ENCODE measurements at regions not wholly inside any gene's neighbourhood (a gene's known extent, or its start where the extent isn't known, plus 50 kb on each side); places are given as distances from the start of the nearest gene placed in this dataset.

- Histone ChIP-seq H3K9me3 (ENCODE audit: insufficient read depth, low read length, severe bottlenecking) (no peaks in the 10 kb centered on the region), H3K4me2 (ENCODE audit: insufficient read depth, low read length) (no peak overlapping the region), H3K9ac (ENCODE audit: low read depth, low read length) (no peak overlapping the region), H2AFZ (ENCODE audit: low read depth, low read length) (no peak overlapping the region), H4K20me1 (ENCODE audit: insufficient read depth, low read length) (no peaks in the 10 kb centered on the region), H3K4me1 (ENCODE audit: insufficient read depth, low read length) (no peaks in the 10 kb centered on the region), H3K4me3 (ENCODE audit: low read depth in 1 of 2, low read length in 2 of 2) (no peak overlapping the region), H3K27ac (ENCODE audit: low read length) (no peak overlapping the region), H3K36me3 (ENCODE audit: insufficient read depth, low read length) (no peaks in the 10 kb centered on the region), H3K79me2 (ENCODE audit: insufficient read depth, low read length) (no peaks in the 10 kb centered on the region), H3K27me3 (ENCODE audit: insufficient read depth, low read length, poor library complexity) (no peaks in the 10 kb centered on the region)
- ATAC-seq (ENCODE audit: insufficient read depth, low read depth) (no peak), DNase-seq (no peak)
- TF ChIP-seq, protein P1, sequence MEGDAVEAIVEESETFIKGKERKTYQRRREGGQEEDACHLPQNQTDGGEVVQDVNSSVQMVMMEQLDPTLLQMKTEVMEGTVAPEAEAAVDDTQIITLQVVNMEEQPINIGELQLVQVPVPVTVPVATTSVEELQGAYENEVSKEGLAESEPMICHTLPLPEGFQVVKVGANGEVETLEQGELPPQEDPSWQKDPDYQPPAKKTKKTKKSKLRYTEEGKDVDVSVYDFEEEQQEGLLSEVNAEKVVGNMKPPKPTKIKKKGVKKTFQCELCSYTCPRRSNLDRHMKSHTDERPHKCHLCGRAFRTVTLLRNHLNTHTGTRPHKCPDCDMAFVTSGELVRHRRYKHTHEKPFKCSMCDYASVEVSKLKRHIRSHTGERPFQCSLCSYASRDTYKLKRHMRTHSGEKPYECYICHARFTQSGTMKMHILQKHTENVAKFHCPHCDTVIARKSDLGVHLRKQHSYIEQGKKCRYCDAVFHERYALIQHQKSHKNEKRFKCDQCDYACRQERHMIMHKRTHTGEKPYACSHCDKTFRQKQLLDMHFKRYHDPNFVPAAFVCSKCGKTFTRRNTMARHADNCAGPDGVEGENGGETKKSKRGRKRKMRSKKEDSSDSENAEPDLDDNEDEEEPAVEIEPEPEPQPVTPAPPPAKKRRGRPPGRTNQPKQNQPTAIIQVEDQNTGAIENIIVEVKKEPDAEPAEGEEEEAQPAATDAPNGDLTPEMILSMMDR (IDR thresholded peaks at IDR 0.05; ENCODE audit: borderline replicate concordance, extremely low read depth, low read length, poor library complexity, severe bottlenecking), result no peak
- TF ChIP-seq EZH2 (IDR thresholded peaks at IDR 0.05; ENCODE audit: borderline replicate concordance, low read depth, low read length, severe bottlenecking), result no peak
Measured at GRCh38 chr7:13333371-13333770, 645.9 kb downstream of the ARL4A start.

GRCh38 chr7:13336227-13336626 is 648.8 kb downstream of the ARL4A start:
- H3K4me3 ChIP-seq (ENCODE audit: low read depth in 1 of 2, low read length in 2 of 2), result no peak overlapping the region
- no peaks in the 10 kb centered on the region for H3K4me1 ChIP-seq (ENCODE audit: insufficient read depth, low read length)
- no peak overlapping the region for H2AFZ ChIP-seq (ENCODE audit: low read depth, low read length)
- ATAC-seq (ENCODE audit: insufficient read depth, low read depth) (no peak), DNase-seq (no peak)
- no peaks in the 10 kb centered on the region for H3K36me3 ChIP-seq (ENCODE audit: insufficient read depth, low read length)
- no peaks in the 10 kb centered on the region for H3K9me3 ChIP-seq (ENCODE audit: insufficient read depth, low read length, severe bottlenecking)
- no peak for TF ChIP-seq EZH2 (IDR thresholded peaks at IDR 0.05; ENCODE audit: borderline replicate concordance, low read depth, low read length, severe bottlenecking)
- TF ChIP-seq, protein P1 (IDR thresholded peaks at IDR 0.05; ENCODE audit: borderline replicate concordance, extremely low read depth, low read length, poor library complexity, severe bottlenecking), result no peak
- no peaks in the 10 kb centered on the region for H3K79me2 ChIP-seq (ENCODE audit: insufficient read depth, low read length)
- no peaks in the 10 kb centered on the region for H4K20me1 ChIP-seq (ENCODE audit: insufficient read depth, low read length)
- H3K9ac ChIP-seq (ENCODE audit: low read depth, low read length), result no peak overlapping the region
- no peak overlapping the region for H3K27ac ChIP-seq (ENCODE audit: low read length)
- no peaks in the 10 kb centered on the region for H3K27me3 ChIP-seq (ENCODE audit: insufficient read depth, low read length, poor library complexity)
- no peak overlapping the region for H3K4me2 ChIP-seq (ENCODE audit: insufficient read depth, low read length)

DNA sequence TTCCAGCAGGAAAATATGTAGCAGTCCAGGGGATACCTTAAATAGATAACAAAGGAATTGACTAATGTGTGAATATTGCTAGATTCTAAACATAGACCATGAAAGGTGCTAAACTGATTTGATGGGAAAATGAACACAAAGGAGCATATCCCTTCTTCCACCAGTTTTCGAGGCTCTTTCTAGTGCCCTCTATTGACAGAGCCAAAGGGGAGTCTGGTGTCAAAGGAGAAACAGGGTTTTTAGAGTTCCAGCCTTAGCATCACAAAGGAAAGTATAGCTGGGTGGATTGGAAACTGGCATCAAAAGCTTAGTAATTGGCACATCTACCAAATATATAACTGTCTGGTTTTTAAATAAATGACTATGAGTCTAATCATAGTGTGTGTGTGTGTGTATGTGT is 636.8 kb downstream of the ETV1 start:
- TF ChIP-seq, protein P1 (IDR thresholded peaks at IDR 0.05; ENCODE audit: borderline replicate concordance, extremely low read depth, low read length, poor library complexity, severe bottlenecking), result no peak
- no peak for TF ChIP-seq EZH2 (IDR thresholded peaks at IDR 0.05; ENCODE audit: borderline replicate concordance, low read depth, low read length, severe bottlenecking)
- no peaks in the 10 kb centered on the region for H4K20me1 ChIP-seq (ENCODE audit: insufficient read depth, low read length)

DNA sequence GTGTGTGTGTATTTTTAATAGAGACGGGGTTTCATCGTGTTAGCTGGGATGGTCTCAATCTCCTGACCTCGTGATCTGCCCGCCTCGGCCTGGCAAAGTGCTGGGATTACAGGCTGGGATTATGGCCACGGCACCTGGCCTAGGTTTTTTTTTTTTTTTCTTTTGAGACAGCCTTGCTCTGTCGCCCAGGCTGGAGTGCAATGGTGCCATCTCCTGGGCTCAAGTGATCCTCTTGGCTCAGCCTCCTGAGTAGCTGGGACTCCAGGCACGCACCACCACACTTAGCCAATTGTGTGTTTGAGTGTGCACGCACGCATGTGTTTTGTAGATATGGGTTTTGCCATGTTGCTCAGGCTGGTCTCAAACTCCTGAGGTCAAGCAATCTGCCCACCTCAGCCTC is 629.8 kb downstream of the ETV1 start:
- Histone ChIP-seq H3K27ac (ENCODE audit: low read length) (no peak overlapping the region), H3K4me3 (ENCODE audit: low read depth in 1 of 2, low read length in 2 of 2) (no peak overlapping the region), H3K4me2 (ENCODE audit: insufficient read depth, low read length) (no peak overlapping the region), H3K27me3 (ENCODE audit: insufficient read depth, low read length, poor library complexity) (no peaks in the 10 kb centered on the region), H2AFZ (ENCODE audit: low read depth, low read length) (no peak overlapping the region), H3K79me2 (ENCODE audit: insufficient read depth, low read length) (no peaks in the 10 kb centered on the region), H3K9me3 (ENCODE audit: insufficient read depth, low read length, severe bottlenecking) (no peaks in the 10 kb centered on the region), H3K36me3 (ENCODE audit: insufficient read depth, low read length) (no peaks in the 10 kb centered on the region), H4K20me1 (ENCODE audit: insufficient read depth, low read length) (no peaks in the 10 kb centered on the region), H3K9ac (ENCODE audit: low read depth, low read length) (no peak overlapping the region), H3K4me1 (ENCODE audit: insufficient read depth, low read length) (no peaks in the 10 kb centered on the region)
- TF ChIP-seq, protein P1 (IDR thresholded peaks at IDR 0.05; ENCODE audit: borderline replicate concordance, extremely low read depth, low read length, poor library complexity, severe bottlenecking), result no peak
- TF ChIP-seq EZH2 (IDR thresholded peaks at IDR 0.05; ENCODE audit: borderline replicate concordance, low read depth, low read length, severe bottlenecking), result no peak
- ATAC-seq (ENCODE audit: insufficient read depth, low read depth) (no peak), DNase-seq (no peak)

More for the DNA sequence above, 636.8 kb downstream of the ETV1 start:
- Histone ChIP-seq H3K4me1 (ENCODE audit: insufficient read depth, low read length) (no peaks in the 10 kb centered on the region), H3K27me3 (ENCODE audit: insufficient read depth, low read length, poor library complexity) (no peaks in the 10 kb centered on the region), H3K9me3 (ENCODE audit: insufficient read depth, low read length, severe bottlenecking) (no peaks in the 10 kb centered on the region), H3K79me2 (ENCODE audit: insufficient read depth, low read length) (no peaks in the 10 kb centered on the region), H3K9ac (ENCODE audit: low read depth, low read length) (no peak overlapping the region), H3K4me3 (ENCODE audit: low read depth in 1 of 2, low read length in 2 of 2) (no peak overlapping the region), H3K27ac (ENCODE audit: low read length) (no peak overlapping the region), H2AFZ (ENCODE audit: low read depth, low read length) (no peak overlapping the region), H3K4me2 (ENCODE audit: insufficient read depth, low read length) (no peak overlapping the region), H3K36me3 (ENCODE audit: insufficient read depth, low read length) (no peaks in the 10 kb centered on the region)
- DNase-seq (no peak), ATAC-seq (ENCODE audit: insufficient read depth, low read depth) (no peak)

All from DND-41 (cell line).